ENCODE measurements at regions not wholly inside any gene's neighbourhood (a gene's known extent, or its start where the extent isn't known, plus 50 kb on each side); places are given as distances from the start of the nearest gene placed in this dataset.

DNA sequence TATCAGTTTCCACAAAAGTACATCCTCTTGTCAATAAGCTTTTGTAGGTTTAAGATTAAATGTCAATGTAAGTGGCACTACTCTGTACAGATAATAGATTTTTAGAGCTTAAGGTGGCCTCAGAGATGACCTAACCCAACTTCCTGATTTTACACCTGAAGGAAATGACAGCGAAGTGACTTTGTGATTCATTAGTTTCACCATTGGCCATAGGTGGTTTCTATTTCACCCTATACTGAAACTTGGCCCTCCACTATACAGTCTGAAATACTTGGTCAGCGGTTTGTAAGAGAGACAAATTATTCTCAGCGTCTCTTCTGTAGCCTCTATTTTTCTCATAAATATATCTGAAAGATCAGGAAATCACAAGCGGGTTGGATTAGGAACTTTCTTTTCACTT is 330.4 kb upstream of the FAM98A start:
- no peak overlapping the region for H3K4me2 ChIP-seq (ENCODE audit: low read length)
- no peaks in the 10 kb centered on the region for H3K9me2 ChIP-seq (ENCODE audit: insufficient read depth, low read length)
- H3F3A ChIP-seq (ENCODE audit: insufficient read depth, low read length, poor library complexity, severe bottlenecking), result no peaks in the 10 kb centered on the region
- H3K9ac ChIP-seq (ENCODE audit: low read length), result no peak overlapping the region
- TF ChIP-seq, protein P1, sequence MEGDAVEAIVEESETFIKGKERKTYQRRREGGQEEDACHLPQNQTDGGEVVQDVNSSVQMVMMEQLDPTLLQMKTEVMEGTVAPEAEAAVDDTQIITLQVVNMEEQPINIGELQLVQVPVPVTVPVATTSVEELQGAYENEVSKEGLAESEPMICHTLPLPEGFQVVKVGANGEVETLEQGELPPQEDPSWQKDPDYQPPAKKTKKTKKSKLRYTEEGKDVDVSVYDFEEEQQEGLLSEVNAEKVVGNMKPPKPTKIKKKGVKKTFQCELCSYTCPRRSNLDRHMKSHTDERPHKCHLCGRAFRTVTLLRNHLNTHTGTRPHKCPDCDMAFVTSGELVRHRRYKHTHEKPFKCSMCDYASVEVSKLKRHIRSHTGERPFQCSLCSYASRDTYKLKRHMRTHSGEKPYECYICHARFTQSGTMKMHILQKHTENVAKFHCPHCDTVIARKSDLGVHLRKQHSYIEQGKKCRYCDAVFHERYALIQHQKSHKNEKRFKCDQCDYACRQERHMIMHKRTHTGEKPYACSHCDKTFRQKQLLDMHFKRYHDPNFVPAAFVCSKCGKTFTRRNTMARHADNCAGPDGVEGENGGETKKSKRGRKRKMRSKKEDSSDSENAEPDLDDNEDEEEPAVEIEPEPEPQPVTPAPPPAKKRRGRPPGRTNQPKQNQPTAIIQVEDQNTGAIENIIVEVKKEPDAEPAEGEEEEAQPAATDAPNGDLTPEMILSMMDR (IDR thresholded peaks at IDR 0.05; ENCODE audit: poor library complexity, severe bottlenecking), result no peak
- TF ChIP-seq, protein P2, sequence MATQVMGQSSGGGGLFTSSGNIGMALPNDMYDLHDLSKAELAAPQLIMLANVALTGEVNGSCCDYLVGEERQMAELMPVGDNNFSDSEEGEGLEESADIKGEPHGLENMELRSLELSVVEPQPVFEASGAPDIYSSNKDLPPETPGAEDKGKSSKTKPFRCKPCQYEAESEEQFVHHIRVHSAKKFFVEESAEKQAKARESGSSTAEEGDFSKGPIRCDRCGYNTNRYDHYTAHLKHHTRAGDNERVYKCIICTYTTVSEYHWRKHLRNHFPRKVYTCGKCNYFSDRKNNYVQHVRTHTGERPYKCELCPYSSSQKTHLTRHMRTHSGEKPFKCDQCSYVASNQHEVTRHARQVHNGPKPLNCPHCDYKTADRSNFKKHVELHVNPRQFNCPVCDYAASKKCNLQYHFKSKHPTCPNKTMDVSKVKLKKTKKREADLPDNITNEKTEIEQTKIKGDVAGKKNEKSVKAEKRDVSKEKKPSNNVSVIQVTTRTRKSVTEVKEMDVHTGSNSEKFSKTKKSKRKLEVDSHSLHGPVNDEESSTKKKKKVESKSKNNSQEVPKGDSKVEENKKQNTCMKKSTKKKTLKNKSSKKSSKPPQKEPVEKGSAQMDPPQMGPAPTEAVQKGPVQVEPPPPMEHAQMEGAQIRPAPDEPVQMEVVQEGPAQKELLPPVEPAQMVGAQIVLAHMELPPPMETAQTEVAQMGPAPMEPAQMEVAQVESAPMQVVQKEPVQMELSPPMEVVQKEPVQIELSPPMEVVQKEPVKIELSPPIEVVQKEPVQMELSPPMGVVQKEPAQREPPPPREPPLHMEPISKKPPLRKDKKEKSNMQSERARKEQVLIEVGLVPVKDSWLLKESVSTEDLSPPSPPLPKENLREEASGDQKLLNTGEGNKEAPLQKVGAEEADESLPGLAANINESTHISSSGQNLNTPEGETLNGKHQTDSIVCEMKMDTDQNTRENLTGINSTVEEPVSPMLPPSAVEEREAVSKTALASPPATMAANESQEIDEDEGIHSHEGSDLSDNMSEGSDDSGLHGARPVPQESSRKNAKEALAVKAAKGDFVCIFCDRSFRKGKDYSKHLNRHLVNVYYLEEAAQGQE (IDR thresholded peaks at IDR 0.05; ENCODE audit: borderline replicate concordance), result no peak
- TF ChIP-seq EP300 (conservative IDR thresholded peaks at IDR 0.05; ENCODE audit: poor library complexity, severe bottlenecking) (no peak), SMC3 (conservative IDR thresholded peaks at IDR 0.05; ENCODE audit: poor library complexity) (no peak), RAD21 (conservative IDR thresholded peaks at IDR 0.05) (no peak), EZH2 (IDR thresholded peaks at IDR 0.05; ENCODE audit: borderline replicate concordance, insufficient read depth, low read length, poor library complexity, severe bottlenecking) (no peak), TAF1 (IDR thresholded peaks at IDR 0.05; ENCODE audit: low read depth) (no peak), MXI1 (conservative IDR thresholded peaks at IDR 0.05; ENCODE audit: poor library complexity, severe bottlenecking) (no peak)
- H3K4me3 ChIP-seq (ENCODE audit: low read length), result no peak overlapping the region
- H3K36me3 ChIP-seq (ENCODE audit: insufficient read depth, low read length), result no peaks in the 10 kb centered on the region
- H3K79me2 ChIP-seq (replicated peaks; ENCODE audit: insufficient read depth, low read length), result no peaks in the 10 kb centered on the region
- H3K9me3 ChIP-seq (ENCODE audit: low read length), result no peaks in the 10 kb centered on the region
- no peak overlapping the region for H3K27ac ChIP-seq (ENCODE audit: low read length)
- no peaks in the 10 kb centered on the region for H4K20me1 ChIP-seq (ENCODE audit: insufficient read depth)
- no peak overlapping the region for H2AFZ ChIP-seq (ENCODE audit: low read depth, low read length)
- H3K27me3 ChIP-seq (ENCODE audit: insufficient read depth, low read depth, low read length), result no peaks in the 10 kb centered on the region

DNA sequence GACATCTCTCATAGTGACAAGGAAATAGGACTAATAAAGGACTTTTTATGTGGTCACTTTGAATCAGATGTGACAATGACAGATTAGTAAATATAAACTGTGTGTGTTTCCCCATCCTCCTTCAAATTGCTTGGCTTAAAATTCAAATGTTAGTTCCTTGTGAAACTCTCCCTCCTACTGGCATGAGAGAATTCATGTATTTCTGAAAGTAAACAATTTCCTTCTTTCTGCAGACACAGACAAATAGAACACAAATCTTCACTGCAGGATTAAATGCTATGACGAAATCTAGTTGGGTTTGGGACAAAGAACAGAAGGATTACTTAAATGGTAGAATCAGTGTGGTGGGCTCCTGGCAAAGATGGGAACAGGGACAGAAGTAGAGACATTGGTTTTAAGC is 328.7 kb upstream of the FAM98A start:
- no peak overlapping the region for H3K9ac ChIP-seq (ENCODE audit: low read length)
- no peaks in the 10 kb centered on the region for H3F3A ChIP-seq (ENCODE audit: insufficient read depth, low read length, poor library complexity, severe bottlenecking)
- TF ChIP-seq POLR2AphosphoS5 (IDR thresholded peaks at IDR 0.05) (no peak), MXI1 (conservative IDR thresholded peaks at IDR 0.05; ENCODE audit: poor library complexity, severe bottlenecking) (no peak), SMC3 (conservative IDR thresholded peaks at IDR 0.05; ENCODE audit: poor library complexity) (no peak), EP300 (conservative IDR thresholded peaks at IDR 0.05; ENCODE audit: poor library complexity, severe bottlenecking) (no peak), RAD21 (conservative IDR thresholded peaks at IDR 0.05) (no peak), EZH2 (IDR thresholded peaks at IDR 0.05; ENCODE audit: borderline replicate concordance, insufficient read depth, low read length, poor library complexity, severe bottlenecking) (no peak), TAF1 (IDR thresholded peaks at IDR 0.05; ENCODE audit: low read depth) (no peak)
- TF ChIP-seq, protein P1 (IDR thresholded peaks at IDR 0.05; ENCODE audit: poor library complexity, severe bottlenecking), result no peak
- TF ChIP-seq, protein P2 (IDR thresholded peaks at IDR 0.05; ENCODE audit: borderline replicate concordance), result no peak
- no peak overlapping the region for H3K4me3 ChIP-seq (ENCODE audit: low read length)
- no peak overlapping the region for H3K4me2 ChIP-seq (ENCODE audit: low read length)
- H3K9me3 ChIP-seq (ENCODE audit: low read length), result no peaks in the 10 kb centered on the region
- no peaks in the 10 kb centered on the region for H3K79me2 ChIP-seq (replicated peaks; ENCODE audit: insufficient read depth, low read length)
- no peak overlapping the region for H2AFZ ChIP-seq (ENCODE audit: low read depth, low read length)
- H3K27me3 ChIP-seq (ENCODE audit: insufficient read depth, low read depth, low read length), result no peaks in the 10 kb centered on the region
- no peaks in the 10 kb centered on the region for H4K20me1 ChIP-seq (ENCODE audit: insufficient read depth)
- no peaks in the 10 kb centered on the region for H3K36me3 ChIP-seq (ENCODE audit: insufficient read depth, low read length)
- H3K27ac ChIP-seq (ENCODE audit: low read length), result no peak overlapping the region
- no peaks in the 10 kb centered on the region for H3K9me2 ChIP-seq (ENCODE audit: insufficient read depth, low read length)
